ENCODE measurements at regions not wholly inside any gene's neighbourhood (a gene's known extent, or its start where the extent isn't known, plus 50 kb on each side); places are given as distances from the start of the nearest gene placed in this dataset.

DNA sequence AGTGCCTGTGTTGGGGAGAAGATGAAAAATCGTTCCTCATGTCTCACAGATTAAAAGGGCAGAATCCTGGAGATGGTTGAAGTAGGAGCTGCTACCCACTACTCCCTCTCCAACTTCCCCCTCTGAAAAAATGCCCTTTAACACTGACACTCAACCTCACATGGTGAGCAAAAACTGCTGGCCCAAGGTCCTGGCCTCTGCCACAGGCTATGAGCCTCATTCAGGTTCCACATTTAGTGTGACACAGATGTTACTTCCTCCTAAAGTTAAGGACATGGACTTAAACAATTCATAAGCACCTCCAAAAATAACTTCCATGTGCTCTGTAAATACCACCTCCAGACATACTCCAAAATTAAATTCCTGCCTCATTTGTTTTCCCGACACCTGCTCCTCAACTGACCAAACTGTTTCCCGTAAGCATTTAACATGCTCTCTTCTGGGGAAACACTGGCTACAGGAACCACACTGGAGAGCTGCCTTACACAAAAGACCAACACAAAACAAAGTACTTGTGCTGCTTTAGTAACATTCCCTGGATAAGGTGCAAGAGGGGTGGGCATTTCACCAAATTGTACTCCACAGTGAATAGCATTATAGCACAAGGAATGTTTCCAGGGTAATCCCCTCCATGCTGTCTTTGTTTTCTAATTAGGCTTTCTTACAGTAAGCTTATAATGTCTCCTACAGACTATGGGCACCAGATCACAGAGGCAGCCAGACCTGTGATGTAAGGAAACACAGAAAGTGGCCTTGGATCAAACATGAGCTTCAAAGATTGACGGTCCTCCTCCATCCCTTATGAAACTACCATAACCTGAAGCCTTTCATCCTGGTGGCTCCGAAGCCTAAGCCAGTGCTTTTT, 57.0 kb downstream of the PHLDA1 start:
- in situ Hi-C loops (cut with HindIII; ENCODE audit: low pct_unique_long_range_greater_than_20kb, low sequenced_read_pairs) = no loop called here
- DNase-seq (ENCODE audit: low read depth, low spot score) = no peak

- DNase-seq (ENCODE audit: low read depth, low spot score) = no peak
- in situ Hi-C loops (cut with HindIII; ENCODE audit: low pct_unique_long_range_greater_than_20kb, low sequenced_read_pairs) = no loop called here
Measured at GRCh38 chr12:75971253-75971652, 60.3 kb downstream of the PHLDA1 start.

- DNase-seq (ENCODE audit: low read depth, low spot score) = no peak
- in situ Hi-C loops (cut with HindIII; ENCODE audit: low pct_unique_long_range_greater_than_20kb, low sequenced_read_pairs) = no loop called here
Measured at GRCh38 chr12:75970310-75970709, 61.3 kb downstream of the PHLDA1 start.

DNA sequence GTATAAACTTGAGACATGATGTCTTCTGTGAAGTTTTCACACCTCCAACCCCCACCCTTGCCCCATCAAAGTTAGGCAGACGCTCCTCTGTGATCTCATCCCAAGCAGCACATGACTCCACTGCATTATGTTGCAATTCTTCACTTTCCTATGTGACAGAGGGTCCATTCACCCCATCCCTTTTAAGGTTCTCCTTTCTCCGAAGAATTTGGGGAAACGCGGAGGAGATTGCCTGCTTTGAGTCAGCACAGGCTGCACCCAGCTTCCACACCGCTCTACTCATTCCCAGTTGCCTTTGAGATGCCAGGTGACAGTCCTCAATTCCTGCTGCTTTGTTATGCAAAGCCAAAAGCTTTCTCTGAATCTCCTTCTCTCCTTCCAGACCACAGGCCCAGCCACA, 61.8 kb downstream of the PHLDA1 start:
- in situ Hi-C loops (cut with HindIII; ENCODE audit: low pct_unique_long_range_greater_than_20kb, low sequenced_read_pairs) = no loop called here
- no peak for DNase-seq (ENCODE audit: low read depth, low spot score)

GRCh38 chr12:75965661-75966060, 65.9 kb downstream of the PHLDA1 start:
- in situ Hi-C loops (cut with HindIII; ENCODE audit: low pct_unique_long_range_greater_than_20kb, low sequenced_read_pairs) = no loop called here
- DNase-seq (ENCODE audit: low read depth, low spot score) = no peak

DNA sequence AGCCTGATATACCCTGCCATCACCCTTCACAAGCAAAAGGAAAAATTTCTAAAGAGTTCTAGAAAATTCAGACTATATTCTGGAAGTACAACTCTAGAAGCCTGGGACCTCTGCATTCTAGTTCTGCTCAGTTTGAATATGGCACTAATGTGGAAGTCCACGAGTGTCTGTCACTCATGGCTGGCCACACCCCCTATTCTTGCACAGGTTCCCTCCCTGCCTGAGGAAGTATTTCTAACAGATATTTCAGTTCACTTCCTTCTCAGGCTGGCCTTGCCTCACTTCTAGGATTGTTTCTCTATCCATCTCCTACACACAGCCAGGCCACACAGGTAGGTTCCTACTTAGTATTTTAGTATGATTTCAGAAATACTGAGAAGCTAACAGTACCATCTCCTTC, 67.4 kb downstream of the PHLDA1 start:
- in situ Hi-C loops (cut with HindIII; ENCODE audit: low pct_unique_long_range_greater_than_20kb, low sequenced_read_pairs) = no loop called here

DNA sequence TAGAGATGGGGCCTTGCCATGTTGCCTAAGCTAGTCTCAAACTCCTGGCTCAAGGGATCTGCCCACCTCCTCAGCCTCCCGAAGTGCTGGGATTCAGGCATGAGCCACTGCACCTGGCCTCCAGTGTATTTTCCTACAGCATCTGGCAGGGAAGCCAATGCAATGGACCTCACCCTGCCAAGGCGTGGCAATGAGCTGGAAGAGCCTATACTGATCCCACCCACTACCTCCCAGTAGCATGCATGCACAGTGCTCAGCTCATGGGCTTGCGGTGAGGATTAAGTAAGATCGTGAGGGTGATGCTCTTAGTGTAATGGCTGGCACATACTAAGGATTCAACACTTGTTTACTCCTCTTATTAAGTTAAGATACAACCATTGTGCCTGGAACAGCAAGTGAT, 69.7 kb downstream of the PHLDA1 start:
- DNase-seq (ENCODE audit: low read depth, low spot score) = no peak
- in situ Hi-C loops (cut with HindIII; ENCODE audit: low pct_unique_long_range_greater_than_20kb, low sequenced_read_pairs) = no loop called here

More for the DNA sequence above, 67.4 kb downstream of the PHLDA1 start:
- no peak for DNase-seq (ENCODE audit: low read depth, low spot score)

DNA sequence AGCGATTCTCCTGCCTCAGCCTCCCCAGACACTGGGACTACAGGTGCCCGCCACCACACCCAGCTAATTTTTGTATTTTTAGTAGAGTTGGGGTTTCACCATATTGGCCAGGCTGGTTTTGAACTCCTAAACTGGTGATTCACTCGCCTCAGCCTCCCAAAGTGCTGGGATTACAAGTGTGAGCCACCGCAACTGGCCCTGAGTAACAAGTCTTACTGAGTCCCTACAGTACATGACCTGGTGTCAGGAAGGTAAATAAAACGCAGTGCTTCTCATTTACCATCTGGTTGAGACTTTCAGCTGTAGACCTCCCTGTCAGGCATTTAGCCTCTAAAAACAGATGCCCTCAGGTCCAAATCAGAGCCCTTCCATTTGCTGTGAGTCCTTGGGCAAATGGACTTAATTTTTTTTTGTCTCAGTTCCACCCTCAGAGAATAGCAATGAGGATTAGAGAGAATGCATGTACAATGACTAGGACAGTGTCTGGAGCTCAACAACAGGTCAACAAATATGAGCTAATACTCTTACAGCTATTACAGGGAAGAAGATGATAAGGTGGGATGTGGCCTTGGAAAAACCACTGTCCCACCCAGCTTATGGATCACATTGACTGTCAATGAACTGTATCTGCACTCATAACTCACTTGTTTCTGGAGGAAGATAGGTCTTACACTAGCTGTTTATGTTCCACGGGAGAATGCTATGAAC, 70.5 kb downstream of the PHLDA1 start:
- in situ Hi-C loops (cut with HindIII; ENCODE audit: low pct_unique_long_range_greater_than_20kb, low sequenced_read_pairs) = no loop called here
- DNase-seq (ENCODE audit: low read depth, low spot score) = no peak

DNA sequence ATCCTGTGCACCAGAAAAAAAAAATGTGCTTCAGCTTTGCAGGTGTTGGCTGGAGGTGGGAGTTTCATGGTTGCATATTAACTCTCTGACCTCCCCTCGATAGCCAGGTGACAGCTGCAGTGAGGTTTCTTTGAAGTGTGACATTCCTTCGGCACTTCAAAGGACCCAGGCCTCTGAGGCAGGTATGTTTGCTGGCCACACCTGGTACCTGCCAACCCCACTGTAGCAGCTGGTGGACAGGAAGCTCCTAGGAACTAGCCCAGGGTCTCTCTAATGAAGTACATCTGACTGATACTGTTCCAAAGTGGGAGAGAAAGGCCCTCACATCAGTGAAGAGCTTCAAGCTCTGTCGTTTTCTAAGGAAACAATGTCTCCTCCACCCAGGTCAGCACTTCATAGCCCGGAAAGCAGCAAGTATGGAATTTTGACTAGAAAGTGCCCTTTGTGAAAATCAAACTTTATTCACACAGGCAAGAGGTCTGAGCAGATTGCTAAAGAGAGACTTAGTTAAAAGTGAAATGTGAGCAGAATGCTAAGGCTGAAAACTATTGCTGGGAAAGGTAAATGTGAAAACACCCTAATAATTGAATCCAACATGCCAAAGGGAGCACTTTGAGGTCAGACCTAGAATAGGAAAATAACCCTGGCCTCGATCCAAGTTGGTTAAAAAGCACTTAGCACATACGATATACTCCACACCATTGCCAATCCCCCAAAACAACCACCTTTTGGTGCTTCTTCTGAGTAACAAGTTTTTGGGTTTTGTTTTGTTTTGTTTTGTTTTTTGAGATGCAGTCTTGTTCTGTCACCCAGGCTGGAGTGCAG, 71.3 kb downstream of the PHLDA1 start:
- in situ Hi-C loops (cut with HindIII; ENCODE audit: low pct_unique_long_range_greater_than_20kb, low sequenced_read_pairs) = no loop called here
- no peak for DNase-seq (ENCODE audit: low read depth, low spot score)

GRCh38 chr12:75959506-75959905, 72.1 kb downstream of the PHLDA1 start:
- no peak for DNase-seq (ENCODE audit: low read depth, low spot score)
- in situ Hi-C loops (cut with HindIII; ENCODE audit: low pct_unique_long_range_greater_than_20kb, low sequenced_read_pairs) = no loop called here

- in situ Hi-C loops (cut with HindIII; ENCODE audit: low pct_unique_long_range_greater_than_20kb, low sequenced_read_pairs) = no loop called here
- no peak for DNase-seq (ENCODE audit: low read depth, low spot score)
Measured at GRCh38 chr12:75959060-75959459, 72.5 kb downstream of the PHLDA1 start.

DNA sequence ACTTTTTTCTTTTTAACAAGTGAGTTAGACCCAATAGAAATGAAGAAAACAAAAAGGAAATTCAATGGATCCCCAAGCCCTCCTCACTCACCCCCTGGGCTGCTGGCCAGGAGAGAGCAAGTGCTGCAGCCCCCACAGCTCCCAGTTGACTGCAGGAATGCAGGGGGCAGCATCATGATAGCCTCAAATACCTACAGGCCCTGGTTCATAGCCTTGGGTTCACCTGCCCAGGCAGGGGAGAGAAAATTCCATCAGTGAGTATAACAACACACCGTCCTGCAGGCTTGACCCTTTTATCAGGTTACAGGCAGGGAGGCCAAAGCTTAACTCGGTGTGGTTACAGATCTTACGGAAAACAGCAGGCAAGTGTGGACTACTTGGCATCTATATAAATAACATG, 76.3 kb downstream of the PHLDA1 start:
- in situ Hi-C loops (cut with HindIII; ENCODE audit: low pct_unique_long_range_greater_than_20kb, low sequenced_read_pairs) = no loop called here
- no peak for DNase-seq (ENCODE audit: low read depth, low spot score)

DNA sequence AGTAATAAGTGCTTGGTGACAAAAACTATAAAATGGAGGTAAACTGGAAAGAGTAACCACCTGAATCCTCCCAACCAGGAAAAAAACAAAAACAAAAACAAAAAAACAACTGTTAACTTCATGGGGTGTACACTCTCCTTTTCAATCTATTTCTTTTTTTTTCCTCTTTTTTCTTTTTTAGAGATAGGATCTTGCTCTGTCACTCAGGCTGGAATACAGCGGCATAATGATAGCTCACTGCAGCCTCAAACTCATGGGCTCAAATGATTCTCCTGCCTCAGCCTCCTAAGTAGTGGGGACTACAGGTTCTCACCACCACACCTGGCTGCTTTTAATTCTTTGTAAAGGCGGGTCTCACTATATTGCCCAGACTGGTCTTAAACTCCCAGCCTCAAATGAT, 76.8 kb downstream of the PHLDA1 start:
- in situ Hi-C loops (cut with HindIII; ENCODE audit: low pct_unique_long_range_greater_than_20kb, low sequenced_read_pairs) = no loop called here
- DNase-seq (ENCODE audit: low read depth, low spot score) = no peak

- no peak for DNase-seq (ENCODE audit: low read depth, low spot score)
- in situ Hi-C loops (cut with HindIII; ENCODE audit: low pct_unique_long_range_greater_than_20kb, low sequenced_read_pairs) = no loop called here
Measured at GRCh38 chr12:75954041-75954440, 77.5 kb downstream of the PHLDA1 start.

- no peak for DNase-seq (ENCODE audit: low read depth, low spot score)
- in situ Hi-C loops (cut with HindIII; ENCODE audit: low pct_unique_long_range_greater_than_20kb, low sequenced_read_pairs) = no loop called here
Measured at GRCh38 chr12:75953312-75953906, 78.2 kb downstream of the PHLDA1 start.

GRCh38 chr12:75951399-75952278, 79.9 kb downstream of the PHLDA1 start:
- in situ Hi-C loops (cut with HindIII; ENCODE audit: low pct_unique_long_range_greater_than_20kb, low sequenced_read_pairs) = no loop called here
- no peak for DNase-seq (ENCODE audit: low read depth, low spot score)

DNA sequence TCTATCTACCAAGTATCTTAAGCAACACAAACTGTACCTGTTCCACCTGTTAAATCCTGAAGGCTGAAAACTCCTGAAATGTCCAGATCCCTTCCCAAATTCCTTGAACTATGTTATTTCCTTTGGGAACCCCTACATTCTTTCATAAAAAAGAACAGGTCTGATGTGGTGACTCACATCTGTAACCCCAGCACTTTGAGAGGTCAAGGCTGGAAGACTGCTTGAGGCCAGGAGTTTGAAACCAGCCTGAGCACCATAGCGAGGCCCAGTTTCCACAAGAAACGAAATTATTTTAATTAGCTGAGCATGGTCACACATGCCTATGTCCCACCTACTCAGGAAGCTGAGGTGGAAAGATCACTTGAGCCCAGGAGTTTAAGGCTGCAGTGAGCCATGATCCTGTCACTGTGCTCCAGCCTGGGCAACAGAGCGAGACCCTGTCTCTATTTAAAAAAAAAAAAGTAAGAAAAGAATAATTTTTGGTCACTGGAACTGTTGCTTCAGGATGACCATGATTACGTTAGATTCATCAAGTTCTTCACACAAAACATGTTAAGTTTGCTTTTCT, 84.3 kb downstream of the PHLDA1 start:
- DNase-seq (ENCODE audit: low read depth, low spot score) = no peak
- in situ Hi-C loops (cut with HindIII; ENCODE audit: low pct_unique_long_range_greater_than_20kb, low sequenced_read_pairs) = no loop called here
